ENCODE measurements at regions not wholly inside any gene's neighbourhood (a gene's known extent, or its start where the extent isn't known, plus 50 kb on each side); places are given as distances from the start of the nearest gene placed in this dataset.

- no peak for TF ChIP-seq CTCF (IDR thresholded peaks at IDR 0.05)
- no peak for TF ChIP-seq ZFX (IDR thresholded peaks at IDR 0.05; ENCODE audit: borderline replicate concordance)
Measured at GRCh38 chr2:217656316-217656715, 346.5 kb downstream of the TNS1 start.
